GM21717 (cell line): ENCODE measurements at regions not wholly inside any gene's neighbourhood (a gene's known extent, or its start where the extent isn't known, plus 50 kb on each side); places are given as distances from the start of the nearest gene placed in this dataset.
"Not testable (repeated sequence)": the region's sequence is repeated elsewhere in the genome, so short reads cannot be mapped to it uniquely, and the experiment has no call there.

ENCODE experiments used
- ATAC-seq: cut with Tn5 transposase; IDR thresholded peaks from one replicate; pipeline ENCODE4 v1.9.1; 2021; ENCODE audit warnings: mild to moderate bottlenecking, moderate library complexity; ENCODE audit not compliant: unreplicated experiment

DNA sequence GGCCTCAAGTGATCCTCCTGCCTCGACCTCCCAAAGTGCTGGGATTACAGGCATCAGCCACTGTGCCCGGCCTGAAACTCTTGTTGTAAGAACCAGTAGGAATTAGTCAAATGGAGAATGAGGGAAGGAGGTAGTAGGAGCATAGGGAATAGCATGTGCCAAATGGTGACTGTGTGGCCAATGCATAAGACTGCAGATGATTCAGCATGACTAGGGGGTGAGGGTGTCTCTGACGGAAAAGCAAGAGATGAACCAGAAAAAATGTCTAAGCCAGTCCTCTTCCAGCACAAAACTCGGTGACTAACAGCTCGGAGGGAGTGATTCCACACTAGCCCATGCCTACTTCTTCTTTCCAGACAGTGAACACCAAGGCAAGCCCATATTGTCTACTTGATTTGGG lies 58.2 kb upstream of the DUSP21 start:
- ATAC-seq, result no peak

DNA sequence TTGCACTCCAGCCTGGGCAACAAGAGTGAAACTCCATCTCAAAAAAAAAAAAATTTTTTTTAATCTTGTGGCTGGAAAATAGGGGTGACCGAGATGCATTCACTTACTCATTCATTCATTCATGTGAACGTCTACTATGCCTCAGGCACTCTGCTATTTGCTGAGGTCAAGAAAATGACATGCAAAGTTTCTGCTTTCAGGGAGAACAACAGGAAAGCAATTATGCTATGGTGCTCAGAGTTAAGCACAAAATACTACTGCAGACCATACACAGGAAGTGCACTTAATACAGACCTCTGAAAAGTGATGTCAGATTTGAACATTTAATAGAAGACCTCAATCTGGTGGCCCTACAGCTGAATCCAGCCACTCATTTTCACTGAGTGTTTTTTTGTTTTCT lies 59.6 kb upstream of the DUSP21 start:
- ATAC-seq, result no peak

DNA sequence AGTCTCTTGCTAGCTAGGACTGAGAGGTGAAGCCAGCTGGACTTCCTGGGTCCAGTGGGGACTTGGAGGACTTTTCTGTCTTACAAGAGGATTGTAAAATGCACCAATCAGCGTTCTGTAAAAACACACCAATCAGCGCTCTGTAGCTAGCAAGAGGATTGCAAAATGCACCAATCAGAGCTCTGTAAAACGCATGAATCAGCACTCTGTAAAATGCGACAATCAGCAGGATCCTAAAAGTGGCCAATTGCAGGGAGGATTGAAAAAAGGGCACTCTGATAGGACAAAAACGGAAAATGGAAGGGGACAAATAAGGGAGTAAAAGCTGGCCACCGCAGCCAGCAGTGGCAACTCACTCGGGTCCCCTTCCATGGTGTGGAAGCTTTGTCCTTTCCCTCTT lies 65.6 kb upstream of the DUSP21 start:
- no peak for ATAC-seq

DNA sequence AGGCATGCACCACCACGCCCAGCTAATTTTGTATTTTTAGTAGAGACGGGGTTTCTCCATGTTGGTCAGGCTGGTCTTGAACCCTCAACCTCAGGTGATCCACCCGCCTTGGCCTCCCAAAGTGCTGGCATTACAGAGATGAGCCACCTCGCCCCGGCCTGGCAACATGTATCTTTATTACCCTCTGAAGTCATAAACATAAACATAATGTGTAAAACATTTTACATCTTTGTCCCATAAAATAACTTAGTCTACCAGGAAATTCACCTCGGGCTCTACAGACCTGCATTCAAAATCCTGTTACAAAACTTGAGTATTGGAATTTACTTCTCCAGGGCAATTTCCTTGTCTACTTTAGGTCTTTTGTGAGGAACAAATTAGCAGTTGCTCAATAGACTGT lies 68.1 kb upstream of the DUSP21 start:
- no peak for ATAC-seq

DNA sequence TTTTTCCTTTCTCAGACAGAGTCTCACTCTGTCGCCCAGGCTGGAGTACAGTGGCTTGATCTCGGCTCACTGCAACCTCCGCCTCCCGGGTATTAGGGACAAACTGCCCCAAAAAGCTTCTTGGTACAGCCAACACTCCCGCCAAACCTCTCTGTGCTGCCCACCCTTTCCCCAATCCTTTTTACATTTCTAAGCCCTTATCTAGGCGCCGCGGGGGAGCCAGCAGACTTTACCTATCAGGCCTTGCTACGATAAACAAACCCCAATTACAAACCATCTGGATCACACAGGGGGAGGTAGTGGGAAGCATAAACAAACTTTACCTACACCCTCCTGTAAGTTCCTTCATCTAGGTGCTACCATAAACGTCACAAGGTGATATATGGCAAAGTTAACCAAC lies 69.8 kb upstream of the DUSP21 start:
- ATAC-seq, result not testable (repeated sequence)

DNA sequence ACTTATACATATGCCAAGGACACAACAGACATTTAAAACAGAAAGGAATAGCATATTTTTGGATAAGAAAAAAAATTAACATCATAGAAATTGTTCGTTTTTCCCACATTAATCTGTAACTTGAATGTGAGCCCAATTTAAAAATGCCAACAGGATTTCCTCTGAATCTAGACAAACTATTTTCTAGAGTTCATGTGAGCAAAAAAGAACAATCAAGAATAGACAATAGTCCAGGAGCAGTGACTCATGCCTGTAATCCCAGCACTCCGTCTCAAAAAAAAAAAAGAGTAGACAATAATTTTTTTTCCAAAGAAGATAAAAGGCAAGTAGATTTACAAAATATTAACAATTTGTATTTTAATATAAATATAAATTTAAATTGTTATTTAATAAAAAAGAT lies 73.7 kb upstream of the DUSP21 start:
- ATAC-seq, result no peak

DNA sequence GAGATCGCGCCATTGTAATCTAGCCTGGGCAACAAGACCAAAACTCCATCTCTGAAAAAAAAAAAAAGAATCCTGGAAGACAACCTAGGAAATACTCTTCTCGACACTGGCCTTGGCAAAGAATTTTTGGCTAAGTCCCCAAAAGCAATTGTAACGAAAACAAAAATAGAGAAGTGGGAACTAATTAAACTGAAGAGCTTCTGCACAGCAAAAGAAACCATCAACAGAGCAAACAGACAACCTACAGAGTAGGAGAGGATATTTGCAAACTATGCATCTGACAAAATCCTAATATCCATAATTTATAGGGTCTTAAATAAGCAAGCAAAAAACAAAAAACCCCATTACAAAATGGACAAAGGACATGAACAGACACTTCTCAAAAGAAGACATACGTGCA lies 76.5 kb upstream of the DUSP21 start:
- no peak for ATAC-seq

DNA sequence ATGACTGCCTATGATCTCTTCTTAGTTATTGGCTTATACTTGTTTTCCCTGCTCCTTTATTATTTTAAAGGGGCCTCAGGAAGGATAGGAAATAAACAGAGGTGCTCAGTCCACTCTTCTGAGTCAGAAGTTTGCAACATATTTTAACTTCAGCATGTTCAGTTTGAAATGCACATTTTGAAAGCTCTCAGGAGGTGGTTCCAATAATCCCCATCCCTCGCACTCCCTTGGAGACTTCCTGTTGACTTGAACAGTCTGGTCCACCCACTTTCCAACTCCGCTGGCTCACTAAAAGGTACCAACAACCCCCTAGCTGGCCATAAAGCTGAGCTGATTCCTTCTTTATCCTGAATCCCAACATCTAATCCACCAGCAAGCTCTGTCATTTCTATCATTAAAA lies 78.3 kb upstream of the DUSP21 start:
- no peak for ATAC-seq

DNA sequence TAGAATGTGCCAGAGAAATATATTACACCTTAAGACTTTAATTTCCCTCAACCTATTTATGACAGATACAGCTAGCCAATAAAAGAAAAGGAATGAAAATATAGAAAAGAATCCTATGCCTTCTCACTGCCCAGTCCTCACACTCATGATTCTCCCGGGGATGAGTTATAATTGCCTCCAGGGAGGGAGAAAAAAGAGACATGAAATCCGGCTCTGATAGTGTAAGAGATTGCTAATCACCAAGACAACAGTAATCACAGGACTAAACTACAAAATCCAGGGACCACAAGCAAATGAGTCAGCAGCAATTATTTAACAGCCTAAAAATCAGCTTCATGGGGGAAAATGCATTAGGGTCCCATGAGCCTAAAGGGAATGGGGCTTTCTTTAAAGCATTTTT lies 95.9 kb upstream of the DUSP21 start:
- ATAC-seq, result no peak

DNA sequence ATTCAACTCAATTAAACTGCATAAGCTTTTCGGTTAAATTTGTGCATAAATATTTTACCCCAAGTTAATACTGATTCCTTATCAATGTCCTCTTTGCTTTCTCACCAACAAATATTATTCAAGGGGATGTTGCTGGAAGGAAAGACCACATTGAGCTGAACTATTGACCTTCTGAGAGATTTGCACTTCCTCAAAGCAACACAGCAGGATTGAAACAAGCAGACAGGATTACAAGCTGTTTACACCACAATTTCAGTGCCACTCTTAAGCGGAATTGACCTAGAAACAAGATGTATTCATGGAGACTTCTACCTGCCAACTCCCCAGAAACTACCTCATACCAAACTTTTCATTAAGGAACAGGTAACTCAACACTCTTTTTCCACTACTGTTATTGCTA lies 96.5 kb upstream of the DUSP21 start:
- ATAC-seq, result no peak

DNA sequence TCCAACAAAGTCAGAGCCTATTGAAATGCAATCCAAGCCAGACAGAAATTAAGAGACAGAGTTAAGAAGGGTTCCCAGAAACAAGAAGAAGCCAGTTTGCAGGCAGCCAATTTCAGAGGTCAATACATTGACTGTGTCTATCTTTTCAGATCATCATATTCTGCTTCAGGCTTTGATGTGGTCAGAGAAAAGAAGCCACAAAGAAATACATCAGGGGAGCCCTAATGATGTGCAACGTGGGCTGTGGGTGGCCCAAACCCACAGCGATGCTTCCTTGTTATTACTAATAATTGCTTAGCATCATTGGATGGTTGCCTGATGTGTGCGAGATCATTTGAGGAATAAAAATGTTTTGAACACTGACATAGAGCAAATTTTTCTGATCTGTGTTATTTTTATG lies 99.0 kb upstream of the DUSP21 start:
- no peak for ATAC-seq

DNA sequence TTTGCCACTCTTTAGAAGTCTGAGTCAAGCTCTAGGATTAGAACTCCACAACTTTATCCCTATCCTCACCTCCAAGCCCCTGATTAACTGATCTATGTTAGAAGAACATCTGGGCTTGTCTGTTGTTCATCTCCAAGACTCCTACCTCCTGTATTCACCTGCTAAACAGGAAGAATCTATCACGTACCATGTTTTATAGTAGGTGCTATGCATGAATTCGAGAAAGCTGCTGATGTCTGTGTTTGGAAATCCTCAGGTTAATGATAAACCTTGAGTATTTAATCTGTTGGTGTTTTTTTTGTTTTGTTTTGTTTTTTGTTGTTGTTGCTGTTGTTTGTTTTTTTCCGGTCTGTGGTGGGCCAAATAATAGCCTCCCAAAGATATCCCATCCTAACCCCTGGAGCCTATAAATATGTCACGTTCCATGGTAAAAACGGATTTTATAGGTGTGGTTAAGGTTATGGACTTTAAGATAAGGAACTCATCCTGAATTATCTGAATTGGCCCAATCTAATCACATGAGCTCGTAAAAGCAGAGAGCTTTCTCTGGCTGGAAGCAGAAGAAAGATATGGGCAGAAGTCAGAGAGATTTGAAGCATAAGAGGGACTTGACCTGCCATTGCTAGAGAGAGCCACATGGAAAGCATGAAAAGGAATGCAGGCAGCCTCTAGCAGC lies 101.2 kb upstream of the DUSP21 start:
- no peak for ATAC-seq

DNA sequence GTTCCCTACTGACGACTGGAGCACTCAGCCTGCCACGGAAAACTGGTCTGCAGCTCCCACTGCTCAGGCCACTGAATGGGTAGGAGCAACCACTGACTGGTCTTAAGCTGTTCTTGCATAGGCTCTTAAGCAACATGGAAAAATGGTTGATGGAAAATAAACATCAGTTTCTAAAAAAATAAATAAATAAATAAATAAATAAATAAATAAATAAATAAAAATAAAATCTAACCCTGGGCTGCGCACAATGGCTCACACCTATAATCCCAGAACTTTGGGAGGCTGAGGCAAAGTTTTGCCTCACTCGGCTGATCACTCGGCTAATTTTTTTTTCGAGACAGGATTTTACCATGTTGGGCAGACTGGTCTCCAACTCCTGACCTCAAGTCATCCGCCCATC lies 102.0 kb upstream of the DUSP21 start:
- not testable (repeated sequence) for ATAC-seq

DNA sequence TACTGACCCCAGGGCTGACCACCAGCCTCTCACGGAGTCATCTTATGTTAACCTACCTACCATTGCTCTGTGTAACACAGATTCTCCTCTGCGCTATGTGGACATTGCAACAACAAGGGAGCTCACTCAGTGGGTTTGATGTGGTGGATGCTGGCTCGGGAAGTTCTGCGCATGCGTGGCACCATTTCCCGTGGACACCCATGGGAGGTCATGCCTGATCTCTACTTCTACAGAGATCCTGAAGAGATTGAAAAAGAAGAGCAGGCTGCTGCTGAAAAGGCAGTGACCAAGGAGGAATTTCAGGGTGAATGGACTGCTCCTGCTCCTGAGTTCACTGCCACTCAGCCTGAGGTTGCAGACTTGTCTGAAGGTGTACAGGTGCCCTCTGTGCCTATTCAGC lies 102.4 kb upstream of the DUSP21 start:
- not testable (repeated sequence) for ATAC-seq

DNA sequence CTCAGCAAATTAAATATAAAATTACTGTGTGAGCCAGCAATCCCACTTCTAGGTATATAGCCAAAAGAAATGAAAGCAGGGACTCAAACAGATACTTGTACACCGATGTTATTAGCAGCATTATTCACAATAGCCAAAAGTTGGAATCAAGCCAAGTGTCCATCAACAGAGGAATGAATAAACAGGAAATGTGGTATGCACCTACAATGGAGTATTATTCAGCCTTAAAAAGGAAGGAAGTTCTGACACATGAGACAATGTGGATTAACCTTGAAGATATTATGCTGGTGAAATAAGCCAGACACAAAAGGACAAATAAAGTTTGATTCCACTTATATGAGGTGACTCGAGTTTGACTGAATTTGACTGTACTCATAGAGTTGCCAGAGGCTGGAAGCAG lies 108.3 kb upstream of the DUSP21 start:
- ATAC-seq, result no peak

DNA sequence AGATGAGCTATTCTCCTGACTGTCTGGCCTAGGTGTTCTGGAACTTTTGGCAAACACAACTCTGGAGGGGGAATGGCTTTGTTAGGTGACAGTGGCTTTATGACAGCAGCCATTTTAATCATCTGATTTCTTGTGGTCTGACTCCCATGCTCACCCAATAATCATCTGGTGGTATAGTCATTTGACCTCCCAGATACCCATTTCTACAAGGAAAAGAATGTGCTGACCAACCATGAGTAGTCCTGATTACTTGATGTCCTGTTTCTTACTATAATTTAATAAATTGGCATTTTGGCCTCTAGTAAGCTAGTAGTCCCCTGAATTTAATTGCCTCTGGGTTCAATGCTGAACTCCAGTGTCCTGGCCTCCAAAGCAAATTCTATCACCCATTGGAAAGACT lies 109.9 kb upstream of the DUSP21 start:
- no peak for ATAC-seq

DNA sequence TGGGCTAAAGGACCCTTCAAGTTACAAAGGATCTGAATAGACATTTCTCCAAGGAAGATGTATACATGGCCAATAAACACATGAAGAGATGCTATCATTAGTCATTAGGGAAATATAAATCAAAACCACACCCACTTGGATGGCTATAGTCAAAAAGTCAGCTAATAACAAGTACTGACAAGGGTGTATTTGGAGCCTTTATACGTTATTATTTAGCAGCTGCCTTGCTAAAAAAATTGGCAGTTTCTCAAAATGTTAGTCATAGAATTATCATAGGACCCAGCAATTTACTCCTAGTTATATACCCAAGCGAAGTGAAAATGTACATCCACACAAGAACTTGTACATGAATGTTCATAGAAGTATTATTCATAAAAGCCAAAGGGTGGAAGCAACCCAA lies 112.7 kb upstream of the DUSP21 start:
- ATAC-seq, result no peak

DNA sequence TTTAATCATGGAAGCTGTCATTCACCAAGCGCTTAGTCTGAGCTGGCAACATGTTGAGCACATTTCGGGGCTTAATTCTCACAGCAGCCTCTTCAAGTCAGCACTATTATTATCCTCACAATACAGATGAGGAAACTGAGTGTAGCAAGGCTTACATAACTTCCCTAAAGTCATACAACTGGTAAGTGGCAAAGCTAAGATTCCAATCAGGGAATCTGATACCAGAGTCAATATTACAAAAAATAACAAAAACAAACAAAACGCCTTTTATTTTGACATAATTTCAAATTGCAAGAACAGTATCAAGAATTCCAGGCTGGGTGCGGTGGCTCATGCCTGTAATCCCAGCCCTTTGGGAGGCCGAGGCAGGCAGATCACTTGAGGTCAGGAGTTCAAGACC lies 120.4 kb upstream of the DUSP21 start:
- no peak for ATAC-seq

DNA sequence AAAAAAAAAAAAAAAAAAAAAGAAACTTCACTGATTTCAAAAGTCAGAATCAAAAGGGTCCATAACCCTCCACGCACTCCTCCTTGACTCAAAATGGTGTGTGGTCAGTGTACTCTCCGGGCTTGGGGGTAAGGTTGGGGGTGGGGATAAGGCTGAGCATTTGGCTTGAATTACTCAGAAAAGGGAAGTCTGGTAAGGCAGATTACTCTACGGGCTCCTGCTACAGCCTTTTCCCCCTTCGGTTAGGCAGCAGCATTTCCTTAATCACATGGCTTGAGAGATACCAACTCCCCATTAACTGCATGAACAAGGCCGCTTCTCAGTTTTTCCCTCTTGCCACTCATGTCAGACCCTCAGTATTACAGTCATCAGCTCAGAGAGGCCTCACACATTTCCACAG lies 135.4 kb upstream of the DUSP21 start:
- ATAC-seq, result no peak

DNA sequence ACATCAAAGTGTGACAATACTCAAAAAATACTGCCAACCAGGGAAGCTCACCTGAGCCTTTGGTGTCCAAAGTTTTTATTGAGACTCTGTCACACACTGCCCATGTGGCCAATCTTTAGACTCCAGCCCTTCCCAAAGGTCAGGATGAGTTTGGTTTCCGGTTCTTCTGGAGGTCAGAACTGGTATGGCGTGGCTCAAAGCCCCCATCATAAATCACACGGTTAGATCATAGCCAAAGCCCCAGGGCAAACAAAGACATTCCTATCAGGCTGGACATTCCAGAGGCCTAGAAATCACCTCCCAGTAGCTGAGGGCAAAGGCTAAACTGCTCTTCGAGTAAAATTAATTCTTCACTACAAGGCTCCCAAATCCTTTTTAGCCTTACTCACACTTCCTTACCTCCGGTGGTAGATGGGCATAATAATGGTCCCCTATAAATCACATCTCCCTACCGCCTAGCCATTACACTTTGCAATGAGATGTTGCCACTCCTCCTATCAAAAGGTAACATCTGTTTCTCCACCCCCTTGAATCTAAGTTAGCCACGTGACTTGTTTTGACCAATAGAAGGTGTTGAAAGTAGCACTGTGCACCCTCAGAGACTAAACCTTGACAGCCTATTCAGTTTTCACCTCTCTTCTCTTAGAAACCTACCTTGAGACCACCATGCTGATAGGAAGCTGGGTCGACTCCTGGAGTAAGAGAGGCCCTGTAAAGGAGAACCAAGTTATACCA lies 137.8 kb upstream of the DUSP21 start:
- no peak for ATAC-seq

DNA sequence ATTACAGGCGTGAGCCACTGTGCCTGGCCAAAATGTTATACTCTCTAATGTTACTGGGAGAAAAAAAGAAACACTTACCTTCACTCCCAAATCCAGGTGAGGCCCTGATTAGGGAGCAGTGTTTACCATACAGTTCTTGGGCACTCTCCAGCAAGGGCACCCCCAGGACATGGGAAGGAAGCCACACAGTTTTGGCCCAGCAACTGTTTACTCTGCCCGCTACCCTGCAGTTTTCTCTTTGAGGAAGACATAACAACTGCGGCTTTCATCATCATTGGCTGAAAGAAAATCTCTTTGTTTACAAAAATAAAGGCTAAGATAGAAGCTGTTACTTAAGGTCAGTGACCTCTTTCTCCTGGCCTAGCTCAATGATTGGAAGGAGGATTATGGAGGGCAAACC lies 145.5 kb upstream of the DUSP21 start:
- ATAC-seq, result no peak

DNA sequence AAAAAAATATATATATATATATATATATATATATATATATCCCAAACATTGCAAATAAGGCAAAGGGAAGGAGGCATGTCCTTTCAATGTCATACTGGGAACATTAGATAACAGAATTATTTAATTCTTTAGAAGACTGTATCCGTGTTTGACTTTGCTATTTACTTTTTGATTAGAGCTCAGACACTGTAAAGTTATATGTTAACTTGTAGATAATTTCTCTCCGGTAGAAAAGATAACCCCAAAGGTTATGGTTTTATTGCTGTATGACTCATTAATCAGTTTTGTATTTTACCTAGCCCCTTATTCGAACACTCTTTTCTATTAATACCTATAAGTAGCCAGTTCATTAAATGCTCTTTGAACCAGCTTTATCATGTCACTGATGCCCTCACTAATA lies 150.6 kb upstream of the DUSP21 start:
- no peak for ATAC-seq

DNA sequence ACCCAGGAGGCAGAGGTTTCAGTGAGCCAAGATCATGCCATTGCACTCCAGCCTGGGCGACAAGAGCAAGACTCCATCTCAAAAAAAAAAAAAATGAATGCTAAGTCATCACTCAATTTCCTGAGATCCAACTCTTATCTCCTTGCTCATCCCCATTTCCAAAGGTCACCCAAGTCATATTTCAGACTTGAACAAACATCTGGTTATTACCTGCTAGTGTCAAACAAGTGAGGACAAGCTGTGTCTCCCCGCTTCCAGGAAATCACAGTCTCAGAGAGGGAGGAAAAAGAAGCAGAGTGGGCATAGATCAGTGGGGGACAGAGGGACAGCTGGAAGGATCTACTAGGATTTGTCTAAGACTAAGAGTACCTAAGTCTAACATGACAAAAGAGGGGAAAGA lies 147.5 kb upstream of the FUNDC1 start:
- no peak for ATAC-seq
